IMR-90 (cell line): ENCODE measurements at regions not wholly inside any gene's neighbourhood (a gene's known extent, or its start where the extent isn't known, plus 50 kb on each side); places are given as distances from the start of the nearest gene placed in this dataset.

Source experiments
- ATAC-seq: fragments of 200-7000 bp; cut with Tn5 transposase; 2 replicates; pipeline ENCODE4 v1.9.1; 2020; ENCODE audit warnings: low read depth, mild to moderate bottlenecking, moderate library complexity
- BruUV-seq: library from RNA; stranded (reverse); fragments of 400-500 nt; replicated peaks from 2 replicates; lab custom pipeline; 2021; lab: Mats Ljungman, UMichigan
- CTCF ChIA-PET: fragments of 300-600 bp; formaldehyde crosslinking; extraction: SDS; loops from one replicate; lab custom pipeline; 2021; ENCODE audit warnings: antibody characterized with exemption; lab: Yijun Ruan, JAX
- POLR2A ChIA-PET: fragments of 300-600 bp; sonication (Branson Sonifier 250); formaldehyde crosslinking; loops from one replicate; lab custom pipeline; 2022; ENCODE audit warnings: antibody characterized with exemption; ENCODE audit not compliant: unreplicated experiment; lab: Charles Lee
- DNase-seq: peaks from one replicate; pipeline ENCODE4 v3.0.0; 2013
- H2AFZ ChIP-seq: replicated peaks from 2 replicates; pipeline ENCODE3; 2013; ENCODE audit warnings: low read length, mild to moderate bottlenecking; ENCODE audit not compliant: poor library complexity
- H2AK5ac ChIP-seq: 2 replicates; pipeline ENCODE4 v1.6.1; 2013; ENCODE audit warnings: low read depth, low read length, inconsistent platforms
- H2AK9ac ChIP-seq: replicated peaks from 2 replicates; pipeline ENCODE3; 2013; ENCODE audit warnings: mild to moderate bottlenecking, low read depth, low read length, moderate library complexity; ENCODE audit not compliant: poor library complexity
- H2BK120ac ChIP-seq: 2 replicates; pipeline ENCODE4 v1.6.1; 2013; ENCODE audit warnings: low read depth, low read length, inconsistent platforms
- H2BK15ac ChIP-seq: 3 replicates; pipeline ENCODE4 v1.6.1; 2013; ENCODE audit warnings: low read depth, low read length, inconsistent platforms
- H2BK20ac ChIP-seq: 2 replicates; pipeline ENCODE4 v1.6.1; 2013; ENCODE audit warnings: low read depth, mild to moderate bottlenecking, inconsistent platforms, low read length, moderate library complexity
- H2BK5ac ChIP-seq: 2 replicates; pipeline ENCODE4 v1.6.1; 2013; ENCODE audit warnings: mild to moderate bottlenecking, low read depth, low read length, inconsistent platforms; ENCODE audit not compliant: poor library complexity, severe bottlenecking
- H3K14ac ChIP-seq: replicated peaks from 2 replicates; pipeline ENCODE4 v1.6.1; 2013; ENCODE audit warnings: low read depth, low read length, inconsistent platforms
- H3K18ac ChIP-seq: 2 replicates; pipeline ENCODE4 v1.6.1; 2013; ENCODE audit warnings: low read depth, low read length, control low read depth
- H3K23ac ChIP-seq: 2 replicates; pipeline ENCODE4 v1.6.1; 2013; ENCODE audit warnings: low read depth, low read length, inconsistent platforms
- H3K27ac ChIP-seq: 2 replicates; pipeline ENCODE4 v1.5.1; 2013; ENCODE audit warnings: mild to moderate bottlenecking, control low read depth, low read length; ENCODE audit not compliant: insufficient read depth
- H3K27me3 ChIP-seq: 2 replicates; pipeline ENCODE4 v1.6.1; 2013; ENCODE audit warnings: low read length; ENCODE audit not compliant: control insufficient read depth, insufficient read depth
- H3K36me3 ChIP-seq: 2 replicates; pipeline ENCODE4 v1.6.1; 2013; ENCODE audit warnings: low read length, mixed read lengths; ENCODE audit not compliant: control insufficient read depth, insufficient read depth
- H3K4ac ChIP-seq: 2 replicates; pipeline ENCODE4 v1.6.1; 2013; ENCODE audit warnings: low read depth, low read length, inconsistent platforms
- H3K4me1 ChIP-seq: 2 replicates; pipeline ENCODE4 v1.6.1; 2013; ENCODE audit warnings: low read length, mixed read lengths; ENCODE audit not compliant: control insufficient read depth, insufficient read depth
- H3K4me2 ChIP-seq: 2 replicates; pipeline ENCODE4 v1.6.1; 2013; ENCODE audit warnings: low read depth, mild to moderate bottlenecking, control low read depth, low read length, moderate library complexity
- H3K4me3 ChIP-seq: 2 replicates; pipeline ENCODE4 v1.5.1; 2013; ENCODE audit warnings: low read depth, mild to moderate bottlenecking, control low read depth, low read length, moderate library complexity; ENCODE audit not compliant: insufficient read depth
- H3K56ac ChIP-seq: 2 replicates; pipeline ENCODE4 v1.6.1; 2013; ENCODE audit warnings: low read length, inconsistent platforms; ENCODE audit not compliant: insufficient read depth; ENCODE audit errors: extremely low read depth
- H3K79me1 ChIP-seq, 2 experiments: 2 replicates each; pipeline ENCODE4 v1.6.1; 2013; ENCODE audit warnings: low read length in 2 of 2, inconsistent platforms in 1 of 2, low read depth in 1 of 2
- H3K9ac ChIP-seq: 2 replicates; pipeline ENCODE4 v1.6.1; 2013; ENCODE audit warnings: low read depth, low read length, control low read depth
- H3K9me1 ChIP-seq: 2 replicates; pipeline ENCODE4 v1.6.1; 2013; ENCODE audit warnings: low read length, inconsistent platforms; ENCODE audit not compliant: insufficient read depth
- H3K9me3 ChIP-seq: 2 replicates; pipeline ENCODE4 v1.6.1; 2013; ENCODE audit warnings: low read length; ENCODE audit not compliant: control insufficient read depth, insufficient read depth
- H4K20me1 ChIP-seq: 2 replicates; pipeline ENCODE4 v1.6.1; 2013; ENCODE audit warnings: low read length, inconsistent platforms; ENCODE audit not compliant: insufficient read depth
- H4K5ac ChIP-seq: 2 replicates; pipeline ENCODE4 v1.6.1; 2013; ENCODE audit warnings: mild to moderate bottlenecking, low read depth, low read length, control low read depth
- H4K8ac ChIP-seq, 2 experiments: 2 replicates each; pipeline ENCODE4 v1.6.1; 2013; ENCODE audit warnings: low read depth in 2 of 2, low read length in 2 of 2, control low read depth in 1 of 2, inconsistent platforms in 1 of 2
- H4K91ac ChIP-seq: 2 replicates; pipeline ENCODE4 v1.6.1; 2013; ENCODE audit warnings: low read depth, low read length, inconsistent platforms; ENCODE audit not compliant: insufficient read depth
- CEBPB ChIP-seq: IDR thresholded peaks from 2 replicates; pipeline ENCODE4 v1.6.1; 2012; ENCODE audit warnings: low read depth, low read length, improper control_type of control experiment
- CHD1 ChIP-seq: IDR thresholded peaks from 2 replicates; pipeline ENCODE4 v1.6.1; 2012; ENCODE audit warnings: low read depth, low read length, improper control_type of control experiment
- FOS ChIP-seq: fragments of 150-350 bp; IDR thresholded peaks from 2 replicates; pipeline ENCODE4 v1.6.1; 2016; ENCODE audit warnings: low read depth, low read length
- MAFK ChIP-seq: IDR thresholded peaks from 2 replicates; pipeline ENCODE4 v1.6.1; 2012; ENCODE audit warnings: low read depth, low read length, improper control_type of control experiment
- MAZ ChIP-seq: IDR thresholded peaks from 2 replicates; pipeline ENCODE4 v1.6.1; 2012; ENCODE audit warnings: low read depth, mild to moderate bottlenecking, low read length, improper control_type of control experiment, moderate library complexity, borderline replicate concordance
- MXI1 ChIP-seq: IDR thresholded peaks from 2 replicates; pipeline ENCODE4 v1.6.1; 2012; ENCODE audit warnings: low read depth, mild to moderate bottlenecking, low read length, moderate library complexity, borderline replicate concordance
- NFE2L2 ChIP-seq: fragments of 150-350 bp; IDR thresholded peaks from 2 replicates; pipeline ENCODE4 v1.6.1; 2016; ENCODE audit warnings: low read depth, mild to moderate bottlenecking, low read length
- POLR2A ChIP-seq: IDR thresholded peaks from 2 replicates; pipeline ENCODE4 v1.6.1; 2012; ENCODE audit warnings: mild to moderate bottlenecking, low read depth, low read length
- RAD21 ChIP-seq: IDR thresholded peaks from 2 replicates; pipeline ENCODE4 v1.6.1; 2012; ENCODE audit warnings: low read length, improper control_type of control experiment
- SMC3 ChIP-seq: fragments of 150-350 bp; IDR thresholded peaks from 2 replicates; pipeline ENCODE4 v1.6.1; 2016; ENCODE audit warnings: low read depth, mild to moderate bottlenecking, antibody characterized with exemption, low read length, moderate library complexity
- USF2 ChIP-seq: fragments of 150-350 bp; IDR thresholded peaks from 2 replicates; pipeline ENCODE4 v1.6.1; 2017; ENCODE audit warnings: mild to moderate bottlenecking, antibody characterized with exemption, low read length, low read depth
- WGBS, 2 experiments: methylation state at CpG; one replicate each; pipeline versions ENCODE4 v1.1.5 to v1.1.7; 2013; ENCODE audit warnings: missing lambda C conversion rate in 2 of 2; ENCODE audit not compliant: insufficient read length in 1 of 2; ENCODE audit errors: extremely low coverage in 2 of 2; 5-methylcytosine and 5-hydroxymethylcytosine counted together
- dilution Hi-C: fragments of 300-500 bp; cut with HindIII; formaldehyde crosslinking; loops from one replicate; pipeline ENCODE4 v1.14.3; 2018; ENCODE audit warnings: low sequenced_read_pairs; ENCODE audit not compliant: unreplicated experiment
- in situ Hi-C: fragments of 300-500 bp; cut with MboI; formaldehyde crosslinking; loops from 3 replicates; pipeline ENCODE4 v1.14.3; 2019; ENCODE audit warnings: low sequenced_read_pairs, inconsistent platforms, mixed read lengths
- intact Hi-C: fragments of 100-400 bp; cut with micrococcal nuclease; formaldehyde crosslinking; loops from 2 replicates; pipeline ENCODE4 v1.10.0; 2022
- TF ChIP-seq, protein P1 (sequence below): fragments of 150-350 bp; IDR thresholded peaks from 2 replicates; pipeline ENCODE4 v1.6.1; 2016; ENCODE audit warnings: low read depth, mild to moderate bottlenecking, low read length, moderate library complexity, borderline replicate concordance
- TF ChIP-seq, protein P2 (sequence below): conservative IDR thresholded peaks from 2 replicates; pipeline ENCODE4 v1.5.1; 2012; ENCODE audit warnings: mild to moderate bottlenecking, low read depth, low read length, improper control_type of control experiment

DNA sequence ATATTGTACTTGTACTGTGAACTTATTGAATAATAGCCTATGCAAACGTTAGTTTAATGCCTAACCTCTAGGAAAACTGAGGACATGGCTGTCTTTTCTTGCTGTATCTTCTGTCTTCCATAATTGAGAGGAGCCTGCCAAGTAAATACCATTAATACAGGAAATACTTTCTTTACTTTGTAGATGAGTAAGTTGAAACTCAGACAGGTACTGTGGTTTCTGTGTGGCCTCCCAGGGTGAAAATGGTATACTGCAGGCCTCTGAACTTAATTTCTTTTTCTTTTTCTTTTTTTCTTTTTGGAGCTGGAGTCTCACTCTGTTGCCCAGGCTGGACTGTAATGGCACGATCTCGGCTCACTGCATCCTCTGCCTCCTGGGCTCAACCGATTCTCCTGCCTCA, 208.8 kb upstream of the ADGRL4 start:
- H4K8ac ChIP-seq: no peak overlapping the region

More for the DNA sequence above, 208.8 kb upstream of the ADGRL4 start:
- Histone ChIP-seq H2AK9ac (no peak overlapping the region), H4K91ac (no peak overlapping the region), H3K9ac (no peak overlapping the region), H3K18ac (no peak overlapping the region), H3K9me3 (no peaks in the 10 kb centered on the region), H3K56ac (no peak overlapping the region), H3K23ac (no peak overlapping the region), H3K4me3 (no peak overlapping the region), H2AK5ac (no peak overlapping the region), H3K27me3 (no peaks in the 10 kb centered on the region), H3K9me1 (no peaks in the 10 kb centered on the region), H4K5ac (no peak overlapping the region), H2BK120ac (no peak overlapping the region), H3K27ac (no peak overlapping the region), H2AFZ (no peak overlapping the region), H2BK20ac (no peak overlapping the region), H3K14ac (no peak overlapping the region), H3K79me1 (no peaks in the 10 kb centered on the region), H4K20me1 (no peaks in the 10 kb centered on the region), H2BK15ac (no peak overlapping the region), H3K4ac (no peak overlapping the region), H2BK5ac (no peak overlapping the region), H3K4me1 (no peaks in the 10 kb centered on the region), H3K4me2 (no peak overlapping the region), H3K36me3 (no peaks in the 10 kb centered on the region)
- DNase-seq (no peak), ATAC-seq (no peak)
- no TSS peak for BruUV-seq
- in situ Hi-C loops (no loop called here), dilution Hi-C loops (no loop called here), intact Hi-C loops (no loop called here)
- POLR2A ChIA-PET: no interaction called here
- CTCF ChIA-PET: no interaction called here
- WGBS, 2 experiments: no CpG with 5 or more reads among the region's 4 CpGs
- TF ChIP-seq FOS (no peak), USF2 (no peak), MXI1 (no peak), MAZ (no peak), CHD1 (no peak), MAFK (no peak), NFE2L2 (no peak), POLR2A (no peak), CEBPB (no peak), RAD21 (no peak), SMC3 (no peak)
- TF ChIP-seq, protein P1, sequence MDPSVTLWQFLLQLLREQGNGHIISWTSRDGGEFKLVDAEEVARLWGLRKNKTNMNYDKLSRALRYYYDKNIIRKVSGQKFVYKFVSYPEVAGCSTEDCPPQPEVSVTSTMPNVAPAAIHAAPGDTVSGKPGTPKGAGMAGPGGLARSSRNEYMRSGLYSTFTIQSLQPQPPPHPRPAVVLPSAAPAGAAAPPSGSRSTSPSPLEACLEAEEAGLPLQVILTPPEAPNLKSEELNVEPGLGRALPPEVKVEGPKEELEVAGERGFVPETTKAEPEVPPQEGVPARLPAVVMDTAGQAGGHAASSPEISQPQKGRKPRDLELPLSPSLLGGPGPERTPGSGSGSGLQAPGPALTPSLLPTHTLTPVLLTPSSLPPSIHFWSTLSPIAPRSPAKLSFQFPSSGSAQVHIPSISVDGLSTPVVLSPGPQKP: no peak
- TF ChIP-seq, protein P2, sequence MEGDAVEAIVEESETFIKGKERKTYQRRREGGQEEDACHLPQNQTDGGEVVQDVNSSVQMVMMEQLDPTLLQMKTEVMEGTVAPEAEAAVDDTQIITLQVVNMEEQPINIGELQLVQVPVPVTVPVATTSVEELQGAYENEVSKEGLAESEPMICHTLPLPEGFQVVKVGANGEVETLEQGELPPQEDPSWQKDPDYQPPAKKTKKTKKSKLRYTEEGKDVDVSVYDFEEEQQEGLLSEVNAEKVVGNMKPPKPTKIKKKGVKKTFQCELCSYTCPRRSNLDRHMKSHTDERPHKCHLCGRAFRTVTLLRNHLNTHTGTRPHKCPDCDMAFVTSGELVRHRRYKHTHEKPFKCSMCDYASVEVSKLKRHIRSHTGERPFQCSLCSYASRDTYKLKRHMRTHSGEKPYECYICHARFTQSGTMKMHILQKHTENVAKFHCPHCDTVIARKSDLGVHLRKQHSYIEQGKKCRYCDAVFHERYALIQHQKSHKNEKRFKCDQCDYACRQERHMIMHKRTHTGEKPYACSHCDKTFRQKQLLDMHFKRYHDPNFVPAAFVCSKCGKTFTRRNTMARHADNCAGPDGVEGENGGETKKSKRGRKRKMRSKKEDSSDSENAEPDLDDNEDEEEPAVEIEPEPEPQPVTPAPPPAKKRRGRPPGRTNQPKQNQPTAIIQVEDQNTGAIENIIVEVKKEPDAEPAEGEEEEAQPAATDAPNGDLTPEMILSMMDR: no peak
